ENCODE measurements at regions not wholly inside any gene's neighbourhood (a gene's known extent, or its start where the extent isn't known, plus 50 kb on each side); places are given as distances from the start of the nearest gene placed in this dataset.

DNA sequence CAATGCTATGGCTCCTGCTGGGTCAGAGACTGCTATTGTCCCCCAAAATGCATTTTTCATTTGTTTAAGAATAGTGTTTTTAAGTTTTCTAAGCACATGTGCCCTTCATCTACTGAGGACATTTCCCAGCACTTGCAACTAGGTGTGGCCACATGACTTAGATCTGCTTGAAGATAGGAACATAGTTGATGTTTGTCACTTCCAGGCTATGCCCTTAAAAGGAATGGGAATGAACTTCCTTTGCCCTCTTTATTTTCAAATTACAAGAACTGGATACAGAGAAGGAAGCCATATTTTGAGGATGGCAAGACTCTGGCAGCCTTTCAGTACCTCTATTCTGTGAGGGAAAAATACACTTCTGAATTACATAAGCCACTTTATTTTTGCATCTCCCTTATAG, 203.0 kb upstream of the TFAP2D start:
- H3K4me1 Mint-ChIP-seq = no peaks in the 10 kb centered on the region
- TF ChIP-seq, protein P1, sequence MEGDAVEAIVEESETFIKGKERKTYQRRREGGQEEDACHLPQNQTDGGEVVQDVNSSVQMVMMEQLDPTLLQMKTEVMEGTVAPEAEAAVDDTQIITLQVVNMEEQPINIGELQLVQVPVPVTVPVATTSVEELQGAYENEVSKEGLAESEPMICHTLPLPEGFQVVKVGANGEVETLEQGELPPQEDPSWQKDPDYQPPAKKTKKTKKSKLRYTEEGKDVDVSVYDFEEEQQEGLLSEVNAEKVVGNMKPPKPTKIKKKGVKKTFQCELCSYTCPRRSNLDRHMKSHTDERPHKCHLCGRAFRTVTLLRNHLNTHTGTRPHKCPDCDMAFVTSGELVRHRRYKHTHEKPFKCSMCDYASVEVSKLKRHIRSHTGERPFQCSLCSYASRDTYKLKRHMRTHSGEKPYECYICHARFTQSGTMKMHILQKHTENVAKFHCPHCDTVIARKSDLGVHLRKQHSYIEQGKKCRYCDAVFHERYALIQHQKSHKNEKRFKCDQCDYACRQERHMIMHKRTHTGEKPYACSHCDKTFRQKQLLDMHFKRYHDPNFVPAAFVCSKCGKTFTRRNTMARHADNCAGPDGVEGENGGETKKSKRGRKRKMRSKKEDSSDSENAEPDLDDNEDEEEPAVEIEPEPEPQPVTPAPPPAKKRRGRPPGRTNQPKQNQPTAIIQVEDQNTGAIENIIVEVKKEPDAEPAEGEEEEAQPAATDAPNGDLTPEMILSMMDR (IDR thresholded peaks at IDR 0.05; ENCODE audit: unreplicated experiment in 3 of 3) = no peak
- H3K27me3 Mint-ChIP-seq (ENCODE audit: low read depth) = no peaks in the 10 kb centered on the region
- no peaks in the 10 kb centered on the region for H3K9me3 Mint-ChIP-seq
- H3K4me3 Mint-ChIP-seq = no peak overlapping the region
- H3K27ac Mint-ChIP-seq = no peak overlapping the region
- no peaks in the 10 kb centered on the region for H3K36me3 Mint-ChIP-seq (ENCODE audit: low read depth)

DNA sequence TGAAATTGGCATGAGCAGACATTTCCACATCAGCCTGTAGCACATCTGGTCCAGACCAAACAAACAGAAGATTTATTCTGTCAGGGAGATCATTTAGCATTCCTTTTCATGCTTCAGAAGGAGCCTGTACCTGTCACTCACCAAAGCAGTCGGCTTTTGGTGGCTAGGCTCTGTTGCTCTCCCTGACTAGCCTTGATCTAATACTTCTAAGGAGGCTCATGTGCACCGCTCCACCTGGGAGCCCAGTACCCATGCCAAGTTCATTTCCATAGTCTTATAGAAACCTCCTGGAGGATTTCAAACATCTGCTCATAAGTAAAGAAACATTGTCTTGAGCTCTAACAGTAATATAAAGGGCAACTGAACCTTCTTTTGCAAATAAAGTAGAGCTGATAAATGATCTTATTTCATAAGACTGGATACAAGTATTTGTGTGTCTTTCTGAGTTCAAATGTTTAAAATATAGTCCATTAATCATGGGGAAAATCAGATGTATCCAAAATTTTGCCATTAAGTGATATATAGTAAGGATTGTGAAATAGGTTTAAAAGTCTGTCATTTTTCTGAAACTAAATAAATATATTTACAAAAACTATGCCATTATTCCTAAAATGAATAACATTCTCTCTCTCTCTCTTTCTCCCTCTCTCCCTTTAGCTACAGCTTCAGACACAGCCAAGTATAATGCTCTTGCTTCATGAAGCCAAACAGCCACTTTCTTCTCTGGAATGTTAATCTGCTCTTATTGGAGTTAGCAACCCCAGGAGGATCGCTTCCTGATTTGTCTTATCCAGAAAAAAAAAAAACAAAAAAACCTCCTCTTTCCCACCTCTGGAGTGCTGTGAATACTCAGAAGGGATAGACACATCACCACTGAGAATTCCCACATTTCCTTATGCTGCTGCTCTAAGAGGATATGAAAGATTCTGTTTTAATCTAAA, 192.7 kb upstream of the TFAP2D start:
- Mint-ChIP-seq H3K9me3 (no peaks in the 10 kb centered on the region), H3K4me1 (no peaks in the 10 kb centered on the region), H3K27ac (no peak overlapping the region), H3K4me3 (no peak overlapping the region), H3K27me3 (ENCODE audit: low read depth) (no peaks in the 10 kb centered on the region), H3K36me3 (ENCODE audit: low read depth) (no peaks in the 10 kb centered on the region)
- TF ChIP-seq, protein P1 (IDR thresholded peaks at IDR 0.05; ENCODE audit: unreplicated experiment in 3 of 3) = no peak

DNA sequence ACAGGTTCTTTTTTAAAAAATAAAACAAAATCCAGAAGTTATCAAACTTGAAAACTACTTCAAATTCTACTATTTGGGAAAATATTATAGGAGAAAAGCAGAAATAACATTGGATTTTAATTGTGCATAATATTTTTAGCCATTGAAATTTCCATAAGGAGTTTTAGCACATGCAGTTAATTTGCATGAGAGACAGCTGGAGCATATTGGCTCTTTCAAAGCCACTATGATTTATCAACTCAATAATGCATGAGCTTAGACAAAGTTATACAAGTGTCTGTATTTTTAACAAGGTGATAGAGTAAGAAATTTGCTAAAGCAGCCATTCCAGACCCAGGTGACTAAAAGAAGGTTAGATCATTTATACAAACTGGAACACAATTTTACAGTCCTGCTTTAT, 189.0 kb upstream of the TFAP2D start:
- no peaks in the 10 kb centered on the region for H3K4me1 Mint-ChIP-seq
- no peaks in the 10 kb centered on the region for H3K27me3 Mint-ChIP-seq (ENCODE audit: low read depth)
- TF ChIP-seq, protein P1 (IDR thresholded peaks at IDR 0.05; ENCODE audit: unreplicated experiment in 3 of 3) = no peak
- H3K4me3 Mint-ChIP-seq = no peak overlapping the region
- no peak overlapping the region for H3K27ac Mint-ChIP-seq
- H3K9me3 Mint-ChIP-seq = no peaks in the 10 kb centered on the region
- H3K36me3 Mint-ChIP-seq (ENCODE audit: low read depth) = no peaks in the 10 kb centered on the region

DNA sequence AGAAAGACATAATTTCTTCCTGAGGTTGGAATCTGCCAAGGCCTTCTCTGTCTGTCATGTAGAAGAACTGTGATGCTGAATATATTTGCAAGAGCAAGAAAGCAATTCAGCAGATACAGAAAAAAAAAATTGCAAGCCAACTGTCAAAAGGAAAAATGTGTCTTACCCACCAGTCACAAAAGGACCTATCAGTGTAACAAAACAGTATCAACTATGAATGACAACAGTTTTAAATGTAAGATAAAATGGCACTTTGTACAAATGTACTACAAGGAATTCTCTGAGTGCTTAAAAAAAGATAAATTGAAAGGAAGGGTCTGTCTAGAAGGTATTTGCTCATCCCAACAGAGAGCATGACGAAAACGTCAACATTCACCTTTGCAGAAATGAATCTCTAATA, 185.3 kb upstream of the TFAP2D start:
- H3K36me3 Mint-ChIP-seq (ENCODE audit: low read depth) = no peaks in the 10 kb centered on the region
- no peaks in the 10 kb centered on the region for H3K9me3 Mint-ChIP-seq
- H3K27ac Mint-ChIP-seq = no peak overlapping the region
- TF ChIP-seq, protein P1 (IDR thresholded peaks at IDR 0.05; ENCODE audit: unreplicated experiment in 3 of 3) = no peak
- no peaks in the 10 kb centered on the region for H3K27me3 Mint-ChIP-seq (ENCODE audit: low read depth)
- no peak overlapping the region for H3K4me3 Mint-ChIP-seq
- H3K4me1 Mint-ChIP-seq = no peaks in the 10 kb centered on the region

DNA sequence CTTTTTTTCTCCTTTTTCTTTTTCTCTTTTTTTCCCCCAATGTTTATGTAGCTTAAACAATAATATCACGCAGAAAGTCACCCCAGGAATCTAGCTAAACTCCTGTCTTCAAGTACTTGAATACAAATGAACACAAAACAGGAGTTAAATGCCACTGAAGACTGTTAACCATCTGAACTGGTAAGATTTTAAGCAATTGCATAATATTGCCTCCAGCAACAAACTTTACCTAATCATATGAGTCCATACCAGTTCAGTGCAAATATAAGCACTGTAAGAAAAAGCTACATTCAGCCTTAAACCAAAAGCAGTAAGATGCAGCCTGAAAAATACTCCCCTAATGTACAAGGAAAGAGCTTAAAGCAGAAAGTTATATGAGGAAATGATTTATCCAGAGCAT, 173.9 kb upstream of the TFAP2D start:
- no peaks in the 10 kb centered on the region for H3K27me3 Mint-ChIP-seq (ENCODE audit: low read depth)
- TF ChIP-seq, protein P1 (IDR thresholded peaks at IDR 0.05; ENCODE audit: unreplicated experiment in 3 of 3) = no peak
- peaks cover 7% of the 10 kb centered on the region for H3K4me1 Mint-ChIP-seq
- no peak overlapping the region for H3K4me3 Mint-ChIP-seq
- H3K27ac Mint-ChIP-seq = peak overlapping the region in 1 of 3 experiments; percentile 58
- no peaks in the 10 kb centered on the region for H3K9me3 Mint-ChIP-seq
- H3K36me3 Mint-ChIP-seq (ENCODE audit: low read depth) = no peaks in the 10 kb centered on the region

DNA sequence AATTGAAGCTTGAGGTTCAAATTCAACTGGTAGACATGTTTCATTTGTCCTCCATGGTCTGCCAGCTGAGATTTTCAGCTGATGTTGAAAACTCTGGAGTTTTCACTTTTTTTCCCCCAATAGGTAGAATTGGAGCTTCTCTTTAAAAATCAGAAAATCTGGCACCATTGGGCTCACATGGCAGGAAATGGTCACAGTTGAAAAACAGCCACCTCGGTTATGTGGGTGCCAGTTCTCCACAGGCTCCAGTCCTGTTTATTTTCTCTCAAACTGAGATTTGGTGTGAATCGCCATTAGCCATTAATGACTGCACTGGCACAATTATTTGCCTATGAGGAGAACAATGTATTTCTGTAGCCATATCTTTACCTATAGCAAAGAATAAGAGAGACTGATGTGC, 171.4 kb upstream of the TFAP2D start:
- Mint-ChIP-seq H3K27me3 (ENCODE audit: low read depth) (no peaks in the 10 kb centered on the region), H3K36me3 (ENCODE audit: low read depth) (no peaks in the 10 kb centered on the region), H3K4me3 (no peak overlapping the region), H3K4me1 (peaks cover 7% of the 10 kb centered on the region), H3K9me3 (no peaks in the 10 kb centered on the region), H3K27ac (no peak overlapping the region)
- TF ChIP-seq, protein P1 (IDR thresholded peaks at IDR 0.05; ENCODE audit: unreplicated experiment in 3 of 3) = no peak

All from nephron (organoid).